Activated CD4-positive, alpha-beta T cell treated with anti-CD3 and anti-CD28 coated beads, Interleukin-10, Interleukin-2, amounts not matched to agents 100 ng/mL and 50 ng/mL, durations not matched to agents 16 hours and 8 hours (primary cell): ENCODE measurements at regions not wholly inside any gene's neighbourhood (a gene's known extent, or its start where the extent isn't known, plus 50 kb on each side); places are given as distances from the start of the nearest gene placed in this dataset.
"Not testable (repeated sequence)": the region's sequence is repeated elsewhere in the genome, so short reads cannot be mapped to it uniquely, and the experiment has no call there.

Experiments
- DNase-seq: peaks from one replicate; pipeline ENCODE4 v3.0.0-alpha.2; 2020

GRCh38 chrX:122091571-122091970 lies 1044.2 kb downstream of the GLUD2 start:
- no peak for DNase-seq

GRCh38 chrX:122092360-122092759 lies 1045.0 kb downstream of the GLUD2 start:
- no peak for DNase-seq

GRCh38 chrX:122092978-122093377 lies 1045.6 kb downstream of the GLUD2 start:
- no peak for DNase-seq

GRCh38 chrX:122094611-122095010 lies 1047.2 kb downstream of the GLUD2 start:
- DNase-seq, result peak; percentile 7

GRCh38 chrX:122113376-122113775 lies 1066.0 kb downstream of the GLUD2 start:
- DNase-seq, result no peak

- no peak for DNase-seq
Measured at GRCh38 chrX:122113896-122114295, 1066.5 kb downstream of the GLUD2 start.

GRCh38 chrX:122115604-122116003 lies 1068.2 kb downstream of the GLUD2 start:
- no peak for DNase-seq

- DNase-seq, result no peak
Measured at GRCh38 chrX:122119361-122119760, 1064.7 kb upstream of the GRIA3 start.

GRCh38 chrX:122122274-122122673 lies 1061.8 kb upstream of the GRIA3 start:
- DNase-seq, result no peak

GRCh38 chrX:122133478-122133877 lies 1050.6 kb upstream of the GRIA3 start:
- DNase-seq, result no peak

GRCh38 chrX:122134291-122134690 lies 1049.8 kb upstream of the GRIA3 start:
- no peak for DNase-seq

GRCh38 chrX:122135070-122135469 lies 1049.0 kb upstream of the GRIA3 start:
- DNase-seq, result no peak

- DNase-seq, result not testable (repeated sequence)
Measured at GRCh38 chrX:122140219-122140618, 1043.9 kb upstream of the GRIA3 start.

- DNase-seq, result no peak
Measured at GRCh38 chrX:122154019-122154418, 1030.1 kb upstream of the GRIA3 start.

- no peak for DNase-seq
Measured at GRCh38 chrX:122168241-122168640, 1015.8 kb upstream of the GRIA3 start.

GRCh38 chrX:122184791-122185190 lies 999.3 kb upstream of the GRIA3 start:
- no peak for DNase-seq

GRCh38 chrX:122187069-122187713 lies 996.9 kb upstream of the GRIA3 start:
- no peak for DNase-seq

- DNase-seq, result no peak
Measured at GRCh38 chrX:122188751-122189150, 995.3 kb upstream of the GRIA3 start.

GRCh38 chrX:122196343-122196742 lies 987.7 kb upstream of the GRIA3 start:
- no peak for DNase-seq

- DNase-seq, result no peak
Measured at GRCh38 chrX:122203399-122203798, 980.7 kb upstream of the GRIA3 start.

GRCh38 chrX:122218666-122219065 lies 965.4 kb upstream of the GRIA3 start:
- no peak for DNase-seq

- no peak for DNase-seq
Measured at GRCh38 chrX:122219226-122219625, 964.9 kb upstream of the GRIA3 start.

- DNase-seq, result no peak
Measured at GRCh38 chrX:122219735-122220134, 964.3 kb upstream of the GRIA3 start.

GRCh38 chrX:122220644-122221373 lies 963.3 kb upstream of the GRIA3 start:
- DNase-seq, result no peak

GRCh38 chrX:122221810-122222209 lies 962.3 kb upstream of the GRIA3 start:
- not testable (repeated sequence) for DNase-seq
